ENCODE measurements at regions not wholly inside any gene's neighbourhood (a gene's known extent, or its start where the extent isn't known, plus 50 kb on each side); places are given as distances from the start of the nearest gene placed in this dataset.

DNA sequence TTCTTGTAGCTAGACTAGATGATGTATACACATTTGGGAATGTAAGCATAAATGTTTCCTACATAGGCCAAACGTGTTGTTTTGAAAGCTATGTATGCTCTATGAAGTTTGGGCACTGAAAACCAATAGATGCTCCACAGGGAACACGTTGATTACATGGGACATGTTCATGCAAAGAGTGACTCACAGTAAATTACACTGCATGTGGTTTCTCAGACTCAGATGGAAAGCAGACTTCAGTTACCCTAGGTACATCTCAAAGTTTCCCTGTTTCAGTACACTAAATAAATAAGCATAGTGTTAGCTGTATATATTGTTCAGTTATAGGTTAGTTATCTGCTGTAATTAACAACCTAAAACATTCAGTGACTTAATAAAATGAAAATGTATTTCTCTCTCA is 301.9 kb upstream of the RUNX1 start:
- H3K27ac ChIP-seq: no peak overlapping the region
- H3K36me3 ChIP-seq: no peaks in the 10 kb centered on the region
- WGBS: 73% methylated on average over 2 of the region's 2 CpGs
- no peaks in the 10 kb centered on the region for H3K27me3 ChIP-seq
- H3K4me1 ChIP-seq: peaks cover 9% of the 10 kb centered on the region
- TF ChIP-seq EP300 (IDR thresholded peaks at IDR 0.05): no peak
- DNase-seq (ENCODE audit: low spot score in 2 of 2): no peak
- H3K9me3 ChIP-seq: no peaks in the 10 kb centered on the region
- H3K4me3 ChIP-seq: no peak overlapping the region

DNA sequence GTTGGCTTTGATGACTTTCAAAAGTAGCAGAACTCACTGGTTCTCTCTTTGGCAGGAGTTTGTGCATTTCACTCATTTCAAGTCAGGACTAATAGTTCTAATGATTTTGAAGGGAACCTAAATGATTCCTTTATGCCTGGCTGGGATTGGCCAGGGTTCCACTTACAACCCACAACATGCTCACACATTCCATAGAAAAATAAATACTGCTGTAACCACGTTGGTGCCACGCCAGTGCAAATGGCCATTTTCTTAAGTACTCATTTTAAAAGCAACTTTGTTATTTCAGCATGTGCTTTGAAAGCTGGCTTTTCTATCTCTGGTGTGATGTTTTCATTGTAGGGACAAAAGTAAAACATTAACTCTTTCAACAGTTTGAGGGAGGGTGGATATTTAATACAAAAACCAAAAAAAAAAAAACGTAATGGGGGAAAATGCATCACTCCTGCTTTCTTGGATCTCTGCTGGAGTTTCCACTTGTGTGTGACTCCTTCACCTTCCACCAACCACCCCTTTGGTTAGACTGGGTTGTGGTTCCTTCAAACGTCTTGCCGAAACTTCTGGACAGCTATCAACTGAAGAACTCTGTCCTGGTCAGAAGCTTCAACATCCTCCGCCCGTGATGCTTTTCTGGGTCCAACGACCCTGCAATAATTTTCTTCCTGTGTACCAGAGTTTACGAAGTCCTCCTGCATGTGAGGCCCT is 300.4 kb upstream of the RUNX1 start:
- Histone ChIP-seq H3K4me3 (no peak overlapping the region), H3K4me1 (peaks cover 9% of the 10 kb centered on the region), H3K27me3 (no peaks in the 10 kb centered on the region), H3K9me3 (no peaks in the 10 kb centered on the region), H3K27ac (no peak overlapping the region), H3K36me3 (no peaks in the 10 kb centered on the region)
- 56% methylated on average over 9 of the region's 9 CpGs for WGBS
- TF ChIP-seq EP300 (IDR thresholded peaks at IDR 0.05) (no peak), POLR2AphosphoS5 (IDR thresholded peaks at IDR 0.05) (no peak), POLR2A (IDR thresholded peaks at IDR 0.05) (no peak)
- TF ChIP-seq, protein P1, sequence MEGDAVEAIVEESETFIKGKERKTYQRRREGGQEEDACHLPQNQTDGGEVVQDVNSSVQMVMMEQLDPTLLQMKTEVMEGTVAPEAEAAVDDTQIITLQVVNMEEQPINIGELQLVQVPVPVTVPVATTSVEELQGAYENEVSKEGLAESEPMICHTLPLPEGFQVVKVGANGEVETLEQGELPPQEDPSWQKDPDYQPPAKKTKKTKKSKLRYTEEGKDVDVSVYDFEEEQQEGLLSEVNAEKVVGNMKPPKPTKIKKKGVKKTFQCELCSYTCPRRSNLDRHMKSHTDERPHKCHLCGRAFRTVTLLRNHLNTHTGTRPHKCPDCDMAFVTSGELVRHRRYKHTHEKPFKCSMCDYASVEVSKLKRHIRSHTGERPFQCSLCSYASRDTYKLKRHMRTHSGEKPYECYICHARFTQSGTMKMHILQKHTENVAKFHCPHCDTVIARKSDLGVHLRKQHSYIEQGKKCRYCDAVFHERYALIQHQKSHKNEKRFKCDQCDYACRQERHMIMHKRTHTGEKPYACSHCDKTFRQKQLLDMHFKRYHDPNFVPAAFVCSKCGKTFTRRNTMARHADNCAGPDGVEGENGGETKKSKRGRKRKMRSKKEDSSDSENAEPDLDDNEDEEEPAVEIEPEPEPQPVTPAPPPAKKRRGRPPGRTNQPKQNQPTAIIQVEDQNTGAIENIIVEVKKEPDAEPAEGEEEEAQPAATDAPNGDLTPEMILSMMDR (IDR thresholded peaks at IDR 0.05): no peak
- no peak for DNase-seq (ENCODE audit: low spot score in 2 of 2)

DNA sequence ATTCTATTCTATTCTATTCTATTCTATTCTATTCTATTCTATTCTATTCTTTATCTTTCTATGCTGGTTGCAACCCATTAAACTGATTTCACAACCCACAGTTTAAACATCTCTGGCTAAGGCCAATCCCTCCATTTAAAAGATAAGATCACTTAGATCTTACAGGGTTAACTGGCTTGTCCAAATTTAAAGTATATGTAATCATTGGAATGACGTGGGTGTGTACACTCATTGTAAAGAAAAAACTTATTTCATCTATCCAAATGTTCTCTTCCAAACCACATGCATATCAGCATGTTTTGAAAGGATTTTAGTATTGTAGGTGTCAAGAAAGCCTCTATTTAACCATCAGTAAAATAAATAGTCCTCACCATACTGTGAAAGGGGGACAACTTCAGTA is 299.6 kb upstream of the RUNX1 start:
- DNase-seq (ENCODE audit: low spot score in 2 of 2): no peak
- Histone ChIP-seq H3K9me3 (no peaks in the 10 kb centered on the region), H3K4me3 (no peak overlapping the region), H3K36me3 (no peaks in the 10 kb centered on the region), H3K4me1 (peaks cover 9% of the 10 kb centered on the region), H3K27ac (no peak overlapping the region), H3K27me3 (no peaks in the 10 kb centered on the region)
- TF ChIP-seq POLR2AphosphoS5 (IDR thresholded peaks at IDR 0.05): no peak
- TF ChIP-seq, protein P1 (IDR thresholded peaks at IDR 0.05): no peak
- TF ChIP-seq EP300 (IDR thresholded peaks at IDR 0.05): no peak
- no peak for TF ChIP-seq POLR2A (IDR thresholded peaks at IDR 0.05)
- 43% methylated on average over 1 of the region's 1 CpG for WGBS

DNA sequence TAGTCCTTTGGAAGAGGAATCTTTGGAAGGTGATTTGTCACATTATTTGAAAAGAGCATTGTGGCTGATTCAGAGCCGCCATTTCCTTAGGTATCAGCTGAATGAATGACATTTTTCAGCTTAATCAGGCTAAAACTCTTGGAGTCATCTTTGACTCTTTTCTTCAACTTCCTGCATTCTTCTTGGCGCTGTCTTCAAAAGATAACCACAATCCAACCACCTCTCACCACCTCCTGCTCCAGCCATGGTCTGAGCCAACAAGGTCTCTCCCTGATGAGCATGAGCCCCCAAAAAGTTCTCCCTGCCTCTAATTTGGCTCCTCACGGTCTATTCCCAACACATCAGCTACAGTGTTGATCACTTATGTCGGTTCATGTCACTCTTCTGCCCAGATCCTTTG is 297.6 kb upstream of the RUNX1 start:
- TF ChIP-seq POLR2AphosphoS5 (IDR thresholded peaks at IDR 0.05) (no peak), EP300 (IDR thresholded peaks at IDR 0.05) (no peak), POLR2A (IDR thresholded peaks at IDR 0.05) (no peak)
- TF ChIP-seq, protein P1 (IDR thresholded peaks at IDR 0.05): no peak
- Histone ChIP-seq H3K27me3 (no peaks in the 10 kb centered on the region), H3K36me3 (no peaks in the 10 kb centered on the region), H3K9me3 (no peaks in the 10 kb centered on the region), H3K4me1 (peaks cover 5% of the 10 kb centered on the region), H3K4me3 (no peak overlapping the region), H3K27ac (no peak overlapping the region)
- 94% methylated on average over 4 of the region's 4 CpGs for WGBS
- no peak for DNase-seq (ENCODE audit: low spot score in 2 of 2)

DNA sequence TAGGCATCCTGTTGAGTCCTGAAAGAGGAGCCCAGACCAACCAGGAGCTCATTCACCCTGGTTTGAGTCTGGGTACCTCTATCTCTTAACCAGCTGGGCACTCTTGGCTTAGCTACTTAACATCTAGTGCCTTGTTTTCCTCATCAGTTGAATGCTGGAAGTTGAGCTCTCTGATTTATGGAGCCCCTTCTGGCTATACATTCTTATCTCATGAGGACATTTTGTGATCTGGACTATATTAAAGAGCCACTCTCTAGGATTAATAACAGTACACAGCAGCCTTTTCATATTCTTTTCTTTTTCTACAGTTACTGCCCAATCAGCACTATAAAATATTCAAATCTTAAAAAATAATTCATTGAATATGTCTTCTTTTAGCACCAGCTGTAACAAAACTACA is 296.9 kb upstream of the RUNX1 start:
- Histone ChIP-seq H3K9me3 (no peaks in the 10 kb centered on the region), H3K4me3 (no peak overlapping the region), H3K36me3 (no peaks in the 10 kb centered on the region), H3K27ac (no peak overlapping the region), H3K4me1 (peaks cover 5% of the 10 kb centered on the region), H3K27me3 (no peaks in the 10 kb centered on the region)
- no peak for TF ChIP-seq POLR2AphosphoS5 (IDR thresholded peaks at IDR 0.05)
- TF ChIP-seq POLR2A (IDR thresholded peaks at IDR 0.05): no peak
- TF ChIP-seq EP300 (IDR thresholded peaks at IDR 0.05): no peak
- TF ChIP-seq, protein P1 (IDR thresholded peaks at IDR 0.05): no peak
- no peak for DNase-seq (ENCODE audit: low spot score in 2 of 2)

DNA sequence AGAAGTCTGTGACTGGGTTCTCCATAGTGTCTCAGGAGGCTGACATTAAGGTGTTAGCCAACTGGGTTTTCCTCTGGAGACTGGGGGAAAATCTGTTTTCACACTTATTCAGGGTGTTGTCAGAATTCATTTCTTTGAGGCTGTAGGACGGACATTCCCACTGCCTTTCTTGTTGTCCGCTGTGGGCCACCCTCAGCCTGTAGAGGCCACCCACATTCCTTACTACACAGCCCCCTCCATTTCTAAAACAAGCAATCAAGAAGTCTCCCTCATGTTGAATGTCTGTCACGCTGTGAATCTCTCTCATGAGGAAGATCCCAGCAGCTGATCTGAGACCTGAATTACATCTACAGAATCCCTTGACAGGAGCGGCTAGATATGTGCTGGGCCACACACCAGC is 295.5 kb upstream of the RUNX1 start:
- no peaks in the 10 kb centered on the region for H3K9me3 ChIP-seq
- DNase-seq (ENCODE audit: low spot score in 2 of 2): no peak
- no peak overlapping the region for H3K4me3 ChIP-seq
- no peaks in the 10 kb centered on the region for H3K36me3 ChIP-seq
- no peak overlapping the region for H3K27ac ChIP-seq
- peaks cover 5% of the 10 kb centered on the region for H3K4me1 ChIP-seq
- no peak for TF ChIP-seq POLR2A (IDR thresholded peaks at IDR 0.05)
- no peak for TF ChIP-seq POLR2AphosphoS5 (IDR thresholded peaks at IDR 0.05)
- TF ChIP-seq, protein P1 (IDR thresholded peaks at IDR 0.05): no peak
- TF ChIP-seq EP300 (IDR thresholded peaks at IDR 0.05): no peak
- 94% methylated on average over 4 of the region's 4 CpGs for WGBS
- no peaks in the 10 kb centered on the region for H3K27me3 ChIP-seq

Measured in suprapubic skin (tissue), 4 donors.